ENCODE measurements at regions not wholly inside any gene's neighbourhood (a gene's known extent, or its start where the extent isn't known, plus 50 kb on each side); places are given as distances from the start of the nearest gene placed in this dataset.
"Not testable (repeated sequence)": the region's sequence is repeated elsewhere in the genome, so short reads cannot be mapped to it uniquely, and the experiment has no call there.

GRCh38 chr6:80488190-80488589 is 381.7 kb downstream of the BCKDHB start:
- Histone ChIP-seq H3K4me1 (no peaks in the 10 kb centered on the region), H3K27me3 (no peaks in the 10 kb centered on the region), H3K4me3 (no peak overlapping the region), H3K36me3 (no peaks in the 10 kb centered on the region), H3K27ac (no peak overlapping the region), H3K9me3 (no peaks in the 10 kb centered on the region)
- intact Hi-C loops (cut with DNase I; ENCODE audit: low total_unique reads): no loop called here
- TF ChIP-seq CTCF (IDR thresholded peaks at IDR 0.05) (no peak), POLR2AphosphoS5 (IDR thresholded peaks at IDR 0.05) (no peak), POLR2A (IDR thresholded peaks at IDR 0.05) (no peak)
- no peak for DNase-seq (ENCODE audit: low spot score in 2 of 2)

GRCh38 chr6:80485494-80485893 is 379.0 kb downstream of the BCKDHB start:
- H3K4me1 ChIP-seq; DNase-seq (ENCODE audit: low spot score in 2 of 2); intact Hi-C loops (cut with DNase I; ENCODE audit: low total_unique reads); H3K9me3 ChIP-seq; H3K27me3 ChIP-seq; H3K36me3 ChIP-seq; H3K4me3 ChIP-seq; H3K27ac ChIP-seq: not testable (repeated sequence)

- Histone ChIP-seq H3K27me3 (no peaks in the 10 kb centered on the region), H3K4me3 (no peak overlapping the region), H3K27ac (no peak overlapping the region), H3K36me3 (no peaks in the 10 kb centered on the region), H3K4me1 (no peaks in the 10 kb centered on the region), H3K9me3 (no peaks in the 10 kb centered on the region)
- intact Hi-C loops (cut with DNase I; ENCODE audit: low total_unique reads): no loop called here
- TF ChIP-seq POLR2A (IDR thresholded peaks at IDR 0.05) (no peak), POLR2AphosphoS5 (IDR thresholded peaks at IDR 0.05) (no peak), CTCF (IDR thresholded peaks at IDR 0.05) (no peak)
- DNase-seq (ENCODE audit: low spot score in 2 of 2): no peak
Observed at GRCh38 chr6:80482056-80482455, 375.6 kb downstream of the BCKDHB start.

- no peaks in the 10 kb centered on the region for H3K9me3 ChIP-seq
- H3K4me1 ChIP-seq: no peaks in the 10 kb centered on the region
- H3K27ac ChIP-seq: no peak overlapping the region
- no peaks in the 10 kb centered on the region for H3K36me3 ChIP-seq
- no peaks in the 10 kb centered on the region for H3K27me3 ChIP-seq
- intact Hi-C loops (cut with DNase I; ENCODE audit: low total_unique reads): no loop called here
- no peak for TF ChIP-seq POLR2AphosphoS5 (IDR thresholded peaks at IDR 0.05)
- no peak for TF ChIP-seq CTCF (IDR thresholded peaks at IDR 0.05)
- no peak for TF ChIP-seq POLR2A (IDR thresholded peaks at IDR 0.05)
- H3K4me3 ChIP-seq: no peak overlapping the region
- no peak for DNase-seq (ENCODE audit: low spot score in 2 of 2)
Observed at GRCh38 chr6:80480421-80481157, 374.1 kb downstream of the BCKDHB start.

- Histone ChIP-seq H3K36me3 (no peaks in the 10 kb centered on the region), H3K4me1 (no peaks in the 10 kb centered on the region), H3K27ac (no peak overlapping the region), H3K4me3 (no peak overlapping the region), H3K27me3 (no peaks in the 10 kb centered on the region), H3K9me3 (no peaks in the 10 kb centered on the region)
- TF ChIP-seq POLR2AphosphoS5 (IDR thresholded peaks at IDR 0.05) (no peak), CTCF (IDR thresholded peaks at IDR 0.05) (no peak), POLR2A (IDR thresholded peaks at IDR 0.05) (no peak)
- no peak for DNase-seq (ENCODE audit: low spot score in 2 of 2)
- intact Hi-C loops (cut with DNase I; ENCODE audit: low total_unique reads): no loop called here
Observed at GRCh38 chr6:80478030-80478429, 371.6 kb downstream of the BCKDHB start.
